H1 (cell line): ENCODE measurements at regions not wholly inside any gene's neighbourhood (a gene's known extent, or its start where the extent isn't known, plus 50 kb on each side); places are given as distances from the start of the nearest gene placed in this dataset.

Experiments used
- CHD7 ChIP-seq: fragments of 300-600 bp; sonication (generic); IDR thresholded peaks from 2 replicates; pipeline ENCODE4 v1.7.1; 2012; ENCODE audit warnings: low read length, moderate library complexity, mild to moderate bottlenecking, inconsistent platforms; ENCODE audit not compliant: insufficient replicate concordance
- JUND ChIP-seq: IDR thresholded peaks from 2 replicates; pipeline ENCODE4 v1.6.1; 2011; ENCODE audit warnings: mild to moderate bottlenecking, improper control_type of control experiment, low read length
- KDM5A ChIP-seq: fragments of 200-600 bp; IDR thresholded peaks from 2 replicates; pipeline ENCODE4 v1.7.1; 2012; ENCODE audit warnings: mild to moderate bottlenecking, low read length, inconsistent platforms, mixed read lengths
- NRF1 ChIP-seq: IDR thresholded peaks from 2 replicates; pipeline ENCODE4 v1.6.1; 2011; ENCODE audit warnings: mild to moderate bottlenecking, low read depth, low read length, improper control_type of control experiment
- SAP30 ChIP-seq: fragments of 300-600 bp; sonication (generic); IDR thresholded peaks from 2 replicates; pipeline ENCODE4 v1.7.1; 2012; ENCODE audit warnings: low read length, moderate library complexity, mild to moderate bottlenecking, inconsistent platforms; ENCODE audit not compliant: insufficient read depth, insufficient replicate concordance
- SP1 ChIP-seq: IDR thresholded peaks from 2 replicates; pipeline ENCODE4 v1.6.1; 2011; ENCODE audit warnings: low read depth, low read length
- SP2 ChIP-seq: IDR thresholded peaks from 2 replicates; pipeline ENCODE4 v1.6.1; 2012; ENCODE audit warnings: mild to moderate bottlenecking, low read length, inconsistent platforms
- SUZ12 ChIP-seq: fragments of 200-600 bp; sonication (generic); IDR thresholded peaks from 2 replicates; pipeline ENCODE4 v1.6.1; 2012; ENCODE audit warnings: mild to moderate bottlenecking, inconsistent platforms, low read length, moderate library complexity, mixed read lengths
- TAF1 ChIP-seq: IDR thresholded peaks from 2 replicates; pipeline ENCODE4 v1.6.1; 2011; ENCODE audit warnings: mild to moderate bottlenecking, low read depth, low read length
- TCF12 ChIP-seq: IDR thresholded peaks from 2 replicates; pipeline ENCODE4 v1.6.1; 2011; ENCODE audit warnings: low read depth, mild to moderate bottlenecking, low read length
- ZNF274 ChIP-seq: IDR thresholded peaks from 2 replicates; pipeline ENCODE4 v1.7.0; 2012; ENCODE audit warnings: low read length, borderline replicate concordance; ENCODE audit errors: extremely low read depth

DNA sequence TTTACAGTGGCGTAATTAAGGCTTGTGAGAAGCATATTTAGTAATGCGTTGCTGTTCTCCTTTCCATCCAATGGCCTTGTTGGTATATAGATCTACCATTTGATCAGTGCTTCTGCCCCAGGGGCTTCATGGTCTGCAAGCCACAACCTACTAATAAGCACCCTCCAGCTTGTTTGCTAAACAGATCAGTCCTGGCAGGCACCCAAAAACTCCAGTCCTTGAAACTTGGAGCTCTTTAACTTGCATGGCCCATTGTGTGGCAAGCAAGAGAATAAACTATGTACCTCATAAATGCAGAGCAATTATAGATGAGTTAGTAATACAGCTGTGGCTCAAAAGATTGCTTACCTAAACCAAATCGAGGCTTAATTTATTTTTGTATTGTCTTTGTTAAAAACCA is 158.5 kb downstream of the FTCDNL1 start (continued):
- TF ChIP-seq CHD7 (no peak), ZNF274 (no peak), KDM5A (no peak), SUZ12 (no peak), JUND (no peak), NRF1 (no peak), TAF1 (no peak), SAP30 (no peak), SP2 (no peak), TCF12 (no peak), SP1 (no peak)
- TF ChIP-seq, all 59 proteins: peak for 0
